Psoas muscle (tissue), 7 donors: ENCODE measurements at regions not wholly inside any gene's neighbourhood (a gene's known extent, or its start where the extent isn't known, plus 50 kb on each side); places are given as distances from the start of the nearest gene placed in this dataset.

Experiments
- ATAC-seq, 4 donors: fragments of 200-7000 bp; cut with Tn5 transposase; one replicate each; pipeline ENCODE4 v1.9.1; 2020; ENCODE audit warnings: moderate library complexity in 3 of 4, mild to moderate bottlenecking in 2 of 4
- DNase-seq, 2 donors: peaks; one replicate each; pipeline ENCODE4 v3.0.0-alpha.2; 2020
- H3K27ac ChIP-seq: fragments of 200-600 bp; one replicate; pipeline ENCODE4 v1.8.0; 2022
- H3K27me3 ChIP-seq, 3 donors: fragments of 200-600 bp in 1 of 3; one replicate each; pipeline versions ENCODE4 v1.6.1 to v1.8.0; 2013 to 2022; ENCODE audit warnings: low read length in 2 of 3, mild to moderate bottlenecking in 2 of 3, moderate library complexity in 1 of 3; ENCODE audit not compliant: insufficient read depth in 3 of 3
- H3K36me3 ChIP-seq, 2 donors: fragments of 200-600 bp in 1 of 2; one replicate each; pipeline versions ENCODE4 v1.6.1 to v1.8.0; 2013 to 2022; ENCODE audit warnings: low read depth in 1 of 2, mild to moderate bottlenecking in 1 of 2, moderate library complexity in 1 of 2; ENCODE audit not compliant: insufficient read depth in 1 of 2
- H3K4me1 ChIP-seq: fragments of 200-600 bp; one replicate; pipeline ENCODE4 v1.8.0; 2022
- H3K4me3 ChIP-seq: fragments of 200-600 bp; one replicate; pipeline ENCODE4 v1.8.0; 2022; ENCODE audit warnings: mild to moderate bottlenecking
- H3K9me3 ChIP-seq: fragments of 200-600 bp; one replicate; pipeline ENCODE4 v1.8.0; 2022
- WGBS, 3 donors: extraction: QIAGEN DNeasy Blood & Tissue Kit; methylation state at CpG; one replicate each; pipeline versions ENCODE4 v1.1.6 to v1.1.7; 2013; 5-methylcytosine and 5-hydroxymethylcytosine counted together
- intact Hi-C, 2 donors: fragments of 100-400 bp; cut with DNase I; formaldehyde crosslinking; loops; one replicate each; pipeline versions ENCODE4 v1.11.0 to v1.14.2; 2022
- TF ChIP-seq, protein P1 (sequence below): fragments of 200-600 bp; IDR thresholded peaks from one replicate; pipeline ENCODE4 v1.8.0; 2022; ENCODE audit warnings: antibody characterized with exemption
- donor health status: healthy with polysubstance abuse.
- donor health status: DM: no; HTN: no; CAD: no; lungs with moderate emphysema.
- donor health status: Bipolar disorder and iron deficiency.
- donor health status: healthy.
- donor health status: DM: yes; HTN: yes; CAD: no.
- donor health status: DM: no; HTN: no; CAD: no.
- donor health status: DM: yes; HTN: yes; CAD: no.

DNA sequence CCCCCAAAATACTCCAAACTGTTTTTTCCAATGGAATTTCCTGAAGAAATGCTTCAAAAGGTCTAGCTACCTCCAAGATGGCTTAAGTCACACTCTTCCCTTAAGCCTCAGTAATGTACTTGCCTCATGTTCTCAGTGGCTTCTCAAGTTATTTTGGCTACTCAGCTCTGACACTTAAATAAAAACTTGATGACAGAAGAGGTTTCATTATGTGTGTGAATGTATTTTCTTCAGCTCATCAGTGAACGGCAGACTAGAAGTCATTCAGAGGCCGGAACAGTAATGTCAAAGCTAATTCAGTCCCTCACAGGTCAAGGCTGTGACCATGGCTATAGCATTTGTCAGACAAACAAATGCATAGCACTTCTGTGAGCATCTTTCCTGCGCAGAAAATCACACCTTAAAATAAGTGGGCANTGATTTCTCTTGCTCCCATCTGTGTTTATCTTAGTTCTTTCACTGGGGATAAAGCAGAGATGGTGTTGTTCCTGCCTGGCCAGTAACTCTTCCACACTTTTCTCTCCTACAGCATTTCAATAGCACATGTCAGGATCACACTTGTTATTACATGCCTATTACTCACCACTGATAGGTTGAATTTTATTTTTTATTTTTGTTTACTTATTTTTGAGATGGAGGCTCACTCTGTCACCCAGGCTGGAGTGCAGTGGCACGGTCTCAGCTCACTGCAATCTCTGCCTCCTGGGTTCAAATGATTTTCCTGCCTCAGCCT lies 68.5 kb upstream of the PLCL2 start:
- WGBS, 3 donors, result 52 to 54% (median 52%) methylated on average over 4 of the region's 4 CpGs
- TF ChIP-seq, protein P1, sequence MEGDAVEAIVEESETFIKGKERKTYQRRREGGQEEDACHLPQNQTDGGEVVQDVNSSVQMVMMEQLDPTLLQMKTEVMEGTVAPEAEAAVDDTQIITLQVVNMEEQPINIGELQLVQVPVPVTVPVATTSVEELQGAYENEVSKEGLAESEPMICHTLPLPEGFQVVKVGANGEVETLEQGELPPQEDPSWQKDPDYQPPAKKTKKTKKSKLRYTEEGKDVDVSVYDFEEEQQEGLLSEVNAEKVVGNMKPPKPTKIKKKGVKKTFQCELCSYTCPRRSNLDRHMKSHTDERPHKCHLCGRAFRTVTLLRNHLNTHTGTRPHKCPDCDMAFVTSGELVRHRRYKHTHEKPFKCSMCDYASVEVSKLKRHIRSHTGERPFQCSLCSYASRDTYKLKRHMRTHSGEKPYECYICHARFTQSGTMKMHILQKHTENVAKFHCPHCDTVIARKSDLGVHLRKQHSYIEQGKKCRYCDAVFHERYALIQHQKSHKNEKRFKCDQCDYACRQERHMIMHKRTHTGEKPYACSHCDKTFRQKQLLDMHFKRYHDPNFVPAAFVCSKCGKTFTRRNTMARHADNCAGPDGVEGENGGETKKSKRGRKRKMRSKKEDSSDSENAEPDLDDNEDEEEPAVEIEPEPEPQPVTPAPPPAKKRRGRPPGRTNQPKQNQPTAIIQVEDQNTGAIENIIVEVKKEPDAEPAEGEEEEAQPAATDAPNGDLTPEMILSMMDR, result no peak
- H3K27me3 ChIP-seq, result no peaks in the 10 kb centered on the region
- H3K4me3 ChIP-seq, result no peak overlapping the region
- DNase-seq, result no peak
- H3K9me3 ChIP-seq, result peaks cover 13% of the 10 kb centered on the region
- H3K4me1 ChIP-seq, result peaks cover 15% of the 10 kb centered on the region
- H3K27ac ChIP-seq, result peak overlapping the region; percentile 44
- intact Hi-C loops, result no loop called here
- ATAC-seq, result peak; percentile 56 to 94 (median 83)
- H3K36me3 ChIP-seq, result no peaks in the 10 kb centered on the region

DNA sequence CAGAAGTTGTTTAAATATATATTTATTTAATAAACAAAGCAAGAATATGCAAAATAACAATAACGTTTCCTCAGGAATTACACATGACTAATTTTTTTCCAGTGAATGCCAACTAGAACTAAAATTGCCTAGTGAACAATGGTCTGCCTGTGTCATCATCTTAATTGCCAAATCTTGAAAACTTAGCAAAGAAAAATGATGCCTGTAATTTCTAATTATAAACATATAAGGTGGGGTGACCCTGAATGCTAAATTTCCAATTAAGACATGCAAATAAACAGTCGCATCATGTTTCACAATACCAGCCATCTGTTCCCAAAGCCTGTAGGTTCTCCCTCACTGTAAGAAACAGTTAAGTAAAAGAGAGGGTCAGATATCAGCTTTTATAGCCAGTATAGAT lies 67.6 kb upstream of the PLCL2 start:
- no peak overlapping the region for H3K4me3 ChIP-seq
- peaks cover 16% of the 10 kb centered on the region for H3K4me1 ChIP-seq
- 49 to 69% (median 54%) methylated on average over 2 of the region's 2 CpGs for WGBS, 3 donors
- H3K9me3 ChIP-seq, result peaks cover 13% of the 10 kb centered on the region
- no peak overlapping the region for H3K27ac ChIP-seq
- DNase-seq (no peak), ATAC-seq (no peak)
- no peaks in the 10 kb centered on the region for H3K27me3 ChIP-seq
- intact Hi-C loops, result no loop called here
- H3K36me3 ChIP-seq, result no peaks in the 10 kb centered on the region
- TF ChIP-seq, protein P1, result no peak

DNA sequence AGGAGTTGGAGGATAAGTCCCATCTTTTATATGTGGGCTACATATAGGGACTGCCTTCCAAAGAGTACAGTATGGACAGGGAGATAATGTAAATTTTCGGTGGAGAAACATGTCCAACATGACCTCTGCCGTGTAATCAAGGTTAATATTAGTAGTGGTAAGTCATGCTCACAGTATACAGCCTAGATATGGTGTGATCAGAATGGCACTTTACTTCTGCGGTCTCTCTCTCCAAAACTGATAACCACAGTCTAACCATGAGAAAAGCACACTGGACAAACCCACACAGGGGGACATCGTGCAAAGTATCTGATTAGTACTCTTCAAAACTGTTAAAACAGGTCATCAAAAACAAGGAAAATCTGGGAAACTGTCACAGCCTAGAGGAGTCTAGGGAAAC lies 66.6 kb upstream of the PLCL2 start:
- DNase-seq (no peak), ATAC-seq (no peak)
- Histone ChIP-seq H3K4me1 (peaks cover 16% of the 10 kb centered on the region), H3K4me3 (no peak overlapping the region), H3K9me3 (peaks cover 13% of the 10 kb centered on the region), H3K27ac (no peak overlapping the region), H3K27me3 (no peaks in the 10 kb centered on the region), H3K36me3 (no peaks in the 10 kb centered on the region)
- 91 to 95% (median 92%) methylated on average over 4 of the region's 4 CpGs for WGBS, 3 donors
- TF ChIP-seq, protein P1, result no peak
- intact Hi-C loops, result no loop called here

DNA sequence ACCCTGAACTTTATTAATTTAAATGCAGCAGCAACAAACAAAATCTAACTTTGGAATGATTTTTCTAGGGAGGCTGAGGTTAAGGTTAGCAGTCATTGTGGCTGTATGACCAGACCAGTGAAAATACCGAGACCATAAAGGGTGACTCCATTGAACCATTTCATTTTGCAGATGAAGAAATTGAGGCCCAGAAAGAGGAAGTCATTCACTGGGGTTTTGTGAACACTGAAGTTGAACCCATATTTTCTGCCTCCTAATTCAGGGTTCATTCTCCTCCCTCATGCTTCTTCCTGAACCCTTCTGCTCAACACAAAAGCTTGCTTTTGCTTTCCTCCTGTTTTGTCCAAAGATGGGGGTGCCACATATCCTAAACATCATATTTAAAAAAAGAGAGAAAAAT lies 65.8 kb upstream of the PLCL2 start:
- Histone ChIP-seq H3K4me3 (no peak overlapping the region), H3K27ac (no peak overlapping the region), H3K9me3 (peaks cover 13% of the 10 kb centered on the region), H3K36me3 (no peaks in the 10 kb centered on the region), H3K4me1 (peaks cover 16% of the 10 kb centered on the region), H3K27me3 (no peaks in the 10 kb centered on the region)
- ATAC-seq (no peak), DNase-seq (no peak)
- TF ChIP-seq, protein P1, result no peak
- 88 to 91% (median 90%) methylated on average over 1 of the region's 1 CpG for WGBS, 3 donors
- intact Hi-C loops, result no loop called here

- DNase-seq, result no peak
- TF ChIP-seq, protein P1, result no peak
- Histone ChIP-seq H3K36me3 (no peaks in the 10 kb centered on the region), H3K4me3 (no peak overlapping the region), H3K4me1 (peaks cover 16% of the 10 kb centered on the region), H3K9me3 (peaks cover 13% of the 10 kb centered on the region), H3K27ac (no peak overlapping the region), H3K27me3 (no peaks in the 10 kb centered on the region)
- intact Hi-C loops, result loop anchor here in 1 of 2 donors (5.0 kb wide), 1 partner anchor 38 kb away; no protein-coding TSS in a partner anchor
- no peak for ATAC-seq
Observed at GRCh38 chr3:16820485-16820884, 64.3 kb upstream of the PLCL2 start.
